Astrocyte of the cerebellum (primary cell): ENCODE measurements at regions not wholly inside any gene's neighbourhood (a gene's known extent, or its start where the extent isn't known, plus 50 kb on each side); places are given as distances from the start of the nearest gene placed in this dataset.

Experiments
- DNase-seq: peaks from one replicate; pipeline ENCODE4 v3.0.0-alpha.2; 2011; ENCODE audit warnings: low read depth
- H3K4me3 ChIP-seq: 2 replicates; pipeline ENCODE4 v1.5.1; 2011; ENCODE audit warnings: mild to moderate bottlenecking, low read depth, low read length, moderate library complexity
- in situ Hi-C: cut with HindIII; loops from 2 replicates; pipeline ENCODE4 v1.10.0; 2017; ENCODE audit warnings: low sequenced_read_pairs
- TF ChIP-seq, protein P1 (sequence below): IDR thresholded peaks from 2 replicates; pipeline ENCODE4 v1.5.1; 2012; ENCODE audit warnings: low read length, low read depth, moderate library complexity, mild to moderate bottlenecking; ENCODE audit errors: missing control alignments

- peak; percentile 5 for DNase-seq
- in situ Hi-C loops = no loop called here
- TF ChIP-seq, protein P1, sequence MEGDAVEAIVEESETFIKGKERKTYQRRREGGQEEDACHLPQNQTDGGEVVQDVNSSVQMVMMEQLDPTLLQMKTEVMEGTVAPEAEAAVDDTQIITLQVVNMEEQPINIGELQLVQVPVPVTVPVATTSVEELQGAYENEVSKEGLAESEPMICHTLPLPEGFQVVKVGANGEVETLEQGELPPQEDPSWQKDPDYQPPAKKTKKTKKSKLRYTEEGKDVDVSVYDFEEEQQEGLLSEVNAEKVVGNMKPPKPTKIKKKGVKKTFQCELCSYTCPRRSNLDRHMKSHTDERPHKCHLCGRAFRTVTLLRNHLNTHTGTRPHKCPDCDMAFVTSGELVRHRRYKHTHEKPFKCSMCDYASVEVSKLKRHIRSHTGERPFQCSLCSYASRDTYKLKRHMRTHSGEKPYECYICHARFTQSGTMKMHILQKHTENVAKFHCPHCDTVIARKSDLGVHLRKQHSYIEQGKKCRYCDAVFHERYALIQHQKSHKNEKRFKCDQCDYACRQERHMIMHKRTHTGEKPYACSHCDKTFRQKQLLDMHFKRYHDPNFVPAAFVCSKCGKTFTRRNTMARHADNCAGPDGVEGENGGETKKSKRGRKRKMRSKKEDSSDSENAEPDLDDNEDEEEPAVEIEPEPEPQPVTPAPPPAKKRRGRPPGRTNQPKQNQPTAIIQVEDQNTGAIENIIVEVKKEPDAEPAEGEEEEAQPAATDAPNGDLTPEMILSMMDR = no peak
- H3K4me3 ChIP-seq = no peak overlapping the region
Observed at GRCh38 chr6:67535946-67536345, 1099.1 kb upstream of the ADGRB3 start.

DNA sequence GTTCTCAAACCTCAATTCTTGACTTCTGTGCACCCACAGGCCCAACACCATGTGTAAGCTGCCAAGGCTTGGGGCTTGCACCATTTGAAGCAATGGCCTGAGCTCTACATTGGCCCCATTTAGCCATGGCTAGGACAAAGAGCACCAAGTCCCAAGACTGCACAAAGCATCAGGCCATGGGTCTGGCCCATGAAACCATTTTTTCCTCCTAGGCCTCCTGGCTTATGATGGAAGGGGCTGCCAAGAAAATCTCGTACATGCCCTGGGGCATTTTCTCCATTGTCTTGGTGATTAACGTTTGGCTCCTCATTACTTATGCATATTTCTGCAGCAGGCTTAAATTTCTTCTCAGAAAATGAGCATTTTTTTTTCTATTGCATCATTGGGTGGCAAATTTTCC, 1128.7 kb upstream of the ADGRB3 start:
- no peak overlapping the region for H3K4me3 ChIP-seq
- DNase-seq = no peak
- in situ Hi-C loops = no loop called here
- TF ChIP-seq, protein P1 = no peak

GRCh38 chr6:67501755-67502154, 1133.3 kb upstream of the ADGRB3 start:
- no peak for DNase-seq
- in situ Hi-C loops = no loop called here
- no peak overlapping the region for H3K4me3 ChIP-seq
- TF ChIP-seq, protein P1 = no peak

DNA sequence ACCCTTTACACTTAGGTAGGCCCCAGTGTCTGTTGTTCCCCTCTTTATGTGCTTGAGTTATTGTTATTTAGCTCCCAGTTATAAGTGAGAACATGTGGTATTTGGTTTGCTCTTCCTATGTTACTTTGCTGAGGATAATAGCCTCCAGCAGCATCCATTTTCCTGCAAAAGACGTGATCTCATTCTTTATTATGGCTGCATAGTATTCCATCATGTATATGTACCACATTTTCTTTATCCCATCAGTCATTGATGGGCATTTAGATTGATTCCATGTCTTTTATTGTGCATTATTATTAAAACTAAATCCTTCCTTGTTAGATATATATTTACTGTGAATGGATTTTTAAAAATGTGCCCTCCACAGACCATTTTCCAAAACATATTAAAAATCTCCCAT, 1137.3 kb upstream of the ADGRB3 start:
- TF ChIP-seq, protein P1 = no peak
- H3K4me3 ChIP-seq = no peak overlapping the region
- no peak for DNase-seq
- in situ Hi-C loops = no loop called here

GRCh38 chr6:67496191-67496590, 1138.9 kb upstream of the ADGRB3 start:
- no peak for DNase-seq
- in situ Hi-C loops = no loop called here
- TF ChIP-seq, protein P1 = no peak
- H3K4me3 ChIP-seq = no peak overlapping the region

DNA sequence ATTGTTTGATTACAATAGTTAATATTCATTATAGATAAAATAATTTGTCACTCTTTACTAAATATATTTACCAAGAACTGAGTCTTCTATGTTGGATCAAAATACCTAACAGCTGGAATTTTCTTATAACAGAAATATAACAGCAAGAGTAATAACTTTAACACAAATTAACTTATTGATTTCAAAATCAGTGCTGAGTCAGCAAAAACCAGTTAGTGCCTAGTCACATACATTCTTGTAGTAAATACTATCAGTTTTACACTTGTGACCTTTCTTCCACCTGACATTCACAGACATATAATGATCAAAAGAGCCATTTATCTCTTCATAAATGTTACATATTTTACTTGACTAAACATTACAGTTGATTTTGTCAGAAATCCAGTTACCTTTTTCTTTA, 1141.4 kb upstream of the ADGRB3 start:
- no peak for DNase-seq
- in situ Hi-C loops = no loop called here
- H3K4me3 ChIP-seq = no peak overlapping the region
- TF ChIP-seq, protein P1 = no peak

DNA sequence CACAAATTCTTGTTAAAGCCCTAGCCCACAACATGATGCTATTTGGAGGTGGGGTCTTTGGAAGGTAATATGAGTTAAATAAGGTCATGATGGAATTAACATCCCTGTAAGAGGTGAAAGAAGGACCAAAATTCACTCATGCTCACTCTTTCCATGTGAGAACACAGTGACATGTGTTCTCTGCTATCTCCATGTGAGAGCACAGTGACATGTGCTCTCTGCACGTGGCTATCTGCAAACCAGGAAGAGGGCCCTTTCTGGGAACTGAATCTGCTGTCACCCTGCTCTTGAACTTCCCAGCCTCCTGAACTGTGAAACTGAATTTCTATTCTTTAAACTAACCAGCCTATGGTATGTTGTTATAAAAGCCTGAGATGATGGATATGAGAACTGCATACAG, 1159.4 kb upstream of the ADGRB3 start:
- in situ Hi-C loops = no loop called here
- TF ChIP-seq, protein P1 = no peak
- DNase-seq = no peak
- H3K4me3 ChIP-seq = no peak overlapping the region
